Sigmoid colon (tissue), 6 donors: ENCODE measurements at regions not wholly inside any gene's neighbourhood (a gene's known extent, or its start where the extent isn't known, plus 50 kb on each side); places are given as distances from the start of the nearest gene placed in this dataset.
"Not testable (repeated sequence)": the region's sequence is repeated elsewhere in the genome, so short reads cannot be mapped to it uniquely, and the experiment has no call there.

Experiments used
- DNase-seq: peaks from one replicate; pipeline ENCODE4 v3.0.0-alpha.2; 2019
- H3K27ac ChIP-seq, 4 donors: fragments of 200-600 bp; sonication (generic); one replicate each; pipeline ENCODE4 v1.5.1; 2016 to 2019; ENCODE audit warnings: mild to moderate bottlenecking in 1 of 4
- H3K27me3 ChIP-seq, 3 donors: fragments of 200-600 bp; sonication (generic); one replicate each; pipeline ENCODE4 v1.5.1; 2019; ENCODE audit warnings: mild to moderate bottlenecking in 1 of 3
- H3K36me3 ChIP-seq, 4 donors: fragments of 200-600 bp; sonication (generic); one replicate each; pipeline ENCODE4 v1.5.1; 2016 to 2019
- H3K4me1 ChIP-seq, 4 donors: fragments of 200-600 bp; sonication (generic); one replicate each; pipeline ENCODE4 v1.5.1; 2017 to 2019
- H3K4me3 ChIP-seq, 4 donors: fragments of 200-600 bp; sonication (generic); one replicate each; pipeline ENCODE4 v1.5.1; 2017 to 2019; ENCODE audit warnings: mild to moderate bottlenecking in 2 of 4, moderate library complexity in 1 of 4
- H3K9me3 ChIP-seq, 4 donors: fragments of 200-600 bp in 3 of 4; sonication (generic) in 3 of 4; one replicate each; pipeline versions ENCODE4 v1.5.1 to v1.6.1; 2013 to 2019
- WGBS, 2 donors: extraction: QIAGEN DNeasy Blood & Tissue Kit; methylation state at CpG; one replicate each; pipeline ENCODE4 v1.1.7; 2013; 5-methylcytosine and 5-hydroxymethylcytosine counted together
- intact Hi-C: fragments of 100-400 bp; cut with DNase I; formaldehyde crosslinking; loops from one replicate; pipeline ENCODE4 v1.15.1; 2023
- donor health status: healthy with polysubstance abuse.
- donor health status: healthy.

DNA sequence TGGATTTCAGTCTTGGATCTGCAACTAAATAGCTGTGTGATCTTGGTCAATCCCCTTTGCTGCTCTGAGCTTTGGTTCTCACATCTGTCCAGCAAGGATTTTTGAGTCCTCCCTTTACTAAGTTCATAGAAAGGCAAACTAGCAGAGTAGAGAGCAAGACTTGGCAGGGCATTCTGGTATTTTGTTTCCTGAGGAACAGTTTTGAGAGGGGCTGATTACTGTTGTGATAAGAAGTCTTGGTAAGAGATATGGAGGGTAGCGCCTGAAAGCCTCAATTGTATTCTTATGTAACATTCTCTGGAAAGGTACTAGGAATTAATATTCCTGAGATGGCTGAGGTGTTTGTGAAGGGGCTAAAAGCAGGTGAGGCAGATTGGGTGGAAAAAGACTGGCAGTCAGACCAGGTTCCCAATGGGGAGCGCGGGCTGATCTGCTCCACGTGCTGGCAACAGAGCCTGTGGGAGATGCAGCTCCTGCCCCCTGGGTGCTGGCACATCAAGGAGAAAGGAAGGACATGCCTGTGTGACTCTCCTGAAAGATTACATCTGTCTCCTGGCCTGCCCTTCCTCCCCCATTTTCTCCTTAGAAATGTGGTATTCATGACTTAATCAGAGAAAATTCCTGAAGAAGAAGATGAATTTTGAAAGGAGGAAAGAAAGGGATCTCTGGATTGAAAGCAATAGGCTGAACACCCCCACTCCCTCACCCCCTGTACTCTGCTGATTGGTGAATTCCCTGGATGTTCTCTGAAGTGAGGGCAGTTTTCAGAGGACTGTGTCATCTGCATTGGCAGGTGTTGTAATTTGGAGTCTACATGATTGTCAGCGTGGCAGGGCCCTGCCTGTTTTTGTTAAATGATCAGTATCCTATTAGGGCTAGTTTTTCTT, 94.0 kb downstream of the SRGAP2 start:
- DNase-seq, H3K9me3 ChIP-seq, H3K4me1 ChIP-seq, H3K27ac ChIP-seq, H3K36me3 ChIP-seq, H3K27me3 ChIP-seq, intact Hi-C loops, H3K4me3 ChIP-seq: not testable (repeated sequence)
- WGBS, 2 donors, result 100% methylated on average over 3 of the region's 5 CpGs; no CpG with 5 or more reads in 1 of the 2 donors

DNA sequence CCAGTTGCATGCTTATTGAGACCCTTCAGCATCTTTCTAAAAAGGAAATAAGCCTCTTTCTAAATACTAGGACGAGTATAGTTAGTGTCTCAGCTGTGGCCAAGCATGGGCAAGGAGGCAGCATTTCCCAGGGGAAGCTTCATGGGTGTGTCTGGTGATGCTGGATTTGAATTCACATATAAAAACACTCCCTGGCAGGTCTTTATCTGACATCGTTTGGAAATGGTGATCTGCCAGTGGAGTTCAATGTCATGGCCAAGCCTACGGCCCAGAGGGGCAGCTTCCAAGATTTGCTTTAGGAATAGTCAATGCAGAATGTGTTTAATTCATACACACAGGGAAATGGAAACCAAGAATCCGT, 94.7 kb downstream of the SRGAP2 start:
- H3K4me1 ChIP-seq, H3K27ac ChIP-seq, H3K36me3 ChIP-seq, H3K27me3 ChIP-seq, DNase-seq, H3K4me3 ChIP-seq, H3K9me3 ChIP-seq, intact Hi-C loops: not testable (repeated sequence)
- WGBS, 2 donors, result 70 to 73% methylated on average over 2 of the region's 4 CpGs

DNA sequence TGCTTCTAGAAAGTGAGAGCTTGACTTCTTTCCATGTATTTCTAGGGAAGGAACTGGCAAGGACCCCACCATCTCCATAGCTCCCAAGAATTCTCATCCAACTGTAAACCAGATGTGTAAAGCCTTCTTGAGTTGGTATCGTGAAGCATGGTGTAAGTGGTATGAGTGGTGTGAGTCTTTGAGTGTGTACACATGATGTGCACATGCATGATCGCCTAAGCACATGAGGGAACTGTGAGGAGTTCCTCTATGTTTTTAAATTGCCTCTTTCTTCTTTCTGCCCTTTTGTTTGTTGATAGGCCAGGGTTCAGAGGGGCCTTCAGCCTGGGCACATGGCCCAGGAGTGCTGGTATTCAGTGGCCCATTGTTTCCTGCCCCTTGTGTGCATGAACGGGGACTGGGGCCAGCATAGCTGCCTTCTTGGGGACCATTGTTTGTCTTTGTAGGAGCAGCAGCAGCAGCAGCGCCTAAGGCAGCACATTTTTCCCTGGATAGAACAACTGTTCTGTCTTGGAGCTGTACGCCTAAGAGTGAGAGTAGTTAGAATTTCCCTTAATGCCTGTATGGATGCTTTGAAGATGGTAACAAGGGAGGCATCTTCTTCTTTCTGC, 95.9 kb downstream of the SRGAP2 start:
- DNase-seq, H3K36me3 ChIP-seq, H3K4me1 ChIP-seq, H3K27me3 ChIP-seq, intact Hi-C loops, H3K9me3 ChIP-seq, H3K27ac ChIP-seq, H3K4me3 ChIP-seq: not testable (repeated sequence)
- WGBS, 2 donors, result 80 to 88% methylated on average over 3 of the region's 5 CpGs

DNA sequence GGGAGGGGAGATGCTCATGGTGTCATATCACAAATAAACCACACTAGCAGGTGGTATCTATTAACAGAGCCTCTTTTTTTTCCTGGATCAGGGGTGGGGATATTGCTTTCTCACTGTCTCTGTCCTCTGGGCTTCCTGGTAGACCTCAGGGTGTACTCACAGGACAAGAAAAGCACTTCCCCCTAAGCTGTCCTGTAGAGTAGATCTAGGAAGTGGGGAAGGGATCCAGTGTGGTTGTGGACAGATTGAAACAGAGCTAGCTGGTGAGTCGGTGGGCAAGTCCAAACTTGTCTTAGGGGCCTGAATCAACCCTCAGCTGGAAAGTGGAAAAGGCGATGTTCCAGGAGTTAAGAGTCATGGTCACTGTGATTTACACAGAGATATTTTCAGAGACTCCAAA, 96.6 kb downstream of the SRGAP2 start:
- H3K9me3 ChIP-seq, H3K36me3 ChIP-seq, H3K27ac ChIP-seq, H3K27me3 ChIP-seq, intact Hi-C loops, H3K4me3 ChIP-seq, DNase-seq, H3K4me1 ChIP-seq: not testable (repeated sequence)
- WGBS, 2 donors, result 100% methylated on average over 1 of the region's 2 CpGs; no CpG with 5 or more reads in 1 of the 2 donors

DNA sequence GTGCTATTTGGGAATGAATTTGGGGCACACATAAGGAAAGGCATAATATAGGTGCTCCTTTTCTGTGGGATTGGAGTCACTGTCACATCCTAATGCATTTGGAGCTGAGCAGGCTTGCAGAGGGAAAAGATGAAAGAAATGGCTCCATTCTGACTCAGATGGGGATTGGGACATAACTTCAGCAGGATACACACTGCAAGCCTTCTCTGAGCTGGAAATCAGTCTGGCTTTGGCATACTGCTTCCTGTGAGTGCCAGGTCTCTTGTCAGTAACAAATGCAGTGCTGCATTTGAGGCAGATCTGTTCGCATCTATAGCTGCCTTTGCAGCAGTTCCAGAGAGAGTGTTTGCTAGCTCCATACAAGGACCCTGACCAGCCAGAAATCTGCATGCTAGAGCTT, 98.7 kb downstream of the SRGAP2 start:
- H3K4me1 ChIP-seq, DNase-seq, H3K4me3 ChIP-seq, H3K27me3 ChIP-seq, H3K9me3 ChIP-seq, intact Hi-C loops, H3K36me3 ChIP-seq, H3K27ac ChIP-seq: not testable (repeated sequence)
- WGBS, 2 donors, result 85 to 87% methylated on average over 1 of the region's 1 CpG

DNA sequence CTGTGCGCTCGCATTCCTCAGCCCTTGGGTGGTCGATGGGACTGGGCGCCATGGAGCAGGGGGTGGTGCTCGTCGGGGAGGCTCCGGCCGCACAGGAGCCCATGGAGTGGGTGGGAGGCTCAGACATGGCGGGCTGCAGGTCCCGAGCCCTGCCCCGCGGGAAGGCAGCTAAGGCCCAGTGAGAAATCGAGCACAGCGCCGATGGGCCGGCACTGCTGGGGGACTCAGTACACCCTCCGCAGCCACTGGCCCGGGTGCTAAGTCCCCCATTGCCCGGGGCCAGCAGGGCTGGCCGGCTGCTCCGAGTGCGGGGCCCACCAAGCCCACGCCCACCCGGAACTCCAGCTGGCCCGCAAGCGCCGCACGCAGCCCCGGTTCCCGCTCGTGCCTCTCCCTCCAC, 104.1 kb downstream of the SRGAP2 start:
- WGBS, 2 donors, result 95 to 98% methylated on average over 9 to 15 of the region's 31 CpGs
- H3K36me3 ChIP-seq, DNase-seq, intact Hi-C loops, H3K27ac ChIP-seq, H3K4me1 ChIP-seq, H3K9me3 ChIP-seq, H3K27me3 ChIP-seq, H3K4me3 ChIP-seq: not testable (repeated sequence)

DNA sequence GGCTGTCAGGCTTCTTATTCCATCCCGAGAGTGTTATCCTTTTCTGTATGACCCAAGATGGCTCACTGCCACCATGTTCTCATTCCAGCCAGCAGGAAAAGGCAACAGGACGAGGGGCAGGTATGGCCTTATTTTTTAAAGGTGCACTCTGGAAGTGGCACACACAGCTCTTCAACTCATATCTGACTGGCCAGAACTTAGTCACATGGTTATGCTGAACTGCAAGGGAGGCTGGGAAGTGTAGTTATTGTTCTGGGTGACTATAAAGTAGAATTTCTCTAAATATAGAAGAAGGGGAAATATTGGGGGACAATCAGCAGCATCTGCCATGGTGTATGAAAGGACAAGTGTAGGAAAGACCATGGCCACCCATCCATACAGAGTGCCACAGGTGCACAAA, 107.6 kb downstream of the SRGAP2 start:
- H3K27me3 ChIP-seq, H3K27ac ChIP-seq, intact Hi-C loops, H3K4me3 ChIP-seq, H3K9me3 ChIP-seq, H3K4me1 ChIP-seq, H3K36me3 ChIP-seq, DNase-seq: not testable (repeated sequence)
- no CpG with 5 or more reads among the region's 2 CpGs for WGBS, 2 donors

DNA sequence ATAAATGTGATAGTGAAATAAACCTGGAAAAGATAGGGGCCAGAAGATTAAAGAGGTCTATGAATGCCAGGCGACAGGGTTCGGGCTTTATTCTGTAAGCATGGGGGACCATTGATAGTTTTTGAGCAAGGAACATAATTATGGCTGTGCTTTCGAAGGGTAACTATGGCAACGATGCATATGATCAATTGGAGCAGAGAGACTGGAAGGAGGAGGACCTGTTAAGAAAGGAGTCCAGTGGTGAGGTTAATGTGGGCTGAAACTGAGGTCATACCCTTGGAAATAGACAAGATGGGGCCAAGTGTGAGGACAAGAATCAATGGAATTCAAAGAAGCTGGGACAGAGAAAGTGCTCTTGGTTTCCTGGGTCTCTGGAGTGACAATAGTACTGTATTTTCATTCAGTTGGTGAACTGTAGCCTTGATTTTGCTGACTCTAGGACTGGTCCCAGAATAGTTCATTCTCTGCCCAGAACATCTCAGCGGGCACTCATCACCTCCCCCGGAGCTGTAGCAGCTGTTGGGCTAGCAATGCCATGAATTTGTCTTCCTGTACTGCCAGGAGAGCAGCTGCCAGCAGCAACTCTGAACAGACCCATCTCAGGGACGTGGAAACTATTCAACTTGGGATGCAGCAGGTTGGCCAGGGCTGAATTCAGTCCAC, 108.4 kb downstream of the SRGAP2 start:
- WGBS, 2 donors, result 74 to 92% methylated on average over 2 of the region's 7 CpGs
- H3K27ac ChIP-seq, H3K27me3 ChIP-seq, H3K9me3 ChIP-seq, H3K4me1 ChIP-seq, intact Hi-C loops, H3K4me3 ChIP-seq, DNase-seq, H3K36me3 ChIP-seq: not testable (repeated sequence)

DNA sequence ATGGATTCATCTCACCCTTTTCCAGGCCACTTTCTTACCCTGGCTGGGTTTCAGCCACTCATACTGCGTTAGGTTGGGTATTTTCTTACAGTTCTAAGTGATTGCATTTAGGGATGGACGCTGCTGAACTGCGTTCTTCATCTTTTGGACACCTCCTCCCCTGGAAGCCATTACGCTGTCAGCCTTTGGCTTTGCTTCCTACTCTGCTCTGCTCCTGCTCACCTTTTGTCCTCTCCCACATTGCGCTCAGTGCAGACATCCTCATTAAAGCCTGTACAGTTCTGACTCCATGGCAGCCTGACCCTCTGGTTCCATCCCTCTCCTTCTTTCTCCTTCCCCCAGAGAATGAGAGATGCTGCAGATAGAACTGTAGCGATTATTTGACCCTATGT, 108.9 kb downstream of the SRGAP2 start:
- H3K36me3 ChIP-seq, H3K27ac ChIP-seq, H3K9me3 ChIP-seq, H3K4me3 ChIP-seq, intact Hi-C loops, DNase-seq, H3K27me3 ChIP-seq, H3K4me1 ChIP-seq: not testable (repeated sequence)
- WGBS, 2 donors, result 97% methylated on average over 5 of the region's 6 CpGs

DNA sequence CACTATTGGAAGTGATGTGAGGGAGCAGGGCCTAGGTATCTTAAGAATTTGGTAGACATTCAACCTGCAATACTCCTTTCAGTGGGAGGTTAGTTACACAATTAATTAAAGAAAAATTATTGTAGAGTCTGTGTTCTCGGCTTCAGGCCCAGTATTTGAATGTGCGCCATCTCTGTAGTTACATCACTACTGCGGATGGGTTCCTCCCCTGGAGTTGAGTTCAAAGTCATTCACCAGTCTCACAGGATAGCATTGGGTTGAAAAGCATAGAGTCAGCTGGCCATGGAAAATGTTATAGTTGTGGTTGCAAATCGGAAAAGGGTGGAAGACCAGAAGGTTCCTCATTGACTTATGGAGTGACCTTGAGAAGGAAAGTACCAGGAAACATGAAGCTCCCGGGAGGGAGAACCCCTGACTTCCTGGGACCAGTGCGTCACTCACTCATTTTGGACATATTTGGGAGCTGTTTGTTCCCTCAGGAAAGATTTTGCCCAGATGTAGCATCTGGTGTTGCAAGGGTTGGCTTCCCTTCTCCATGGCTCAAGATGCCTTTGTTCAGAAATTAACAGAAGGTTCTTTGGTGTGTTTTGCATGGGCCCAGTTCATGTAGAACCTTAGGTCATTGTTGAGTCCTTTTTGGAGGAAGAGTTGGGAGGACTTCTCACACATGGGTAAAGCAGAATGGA, 111.8 kb downstream of the SRGAP2 start:
- H3K4me1 ChIP-seq, H3K27me3 ChIP-seq, intact Hi-C loops, H3K4me3 ChIP-seq, H3K36me3 ChIP-seq, H3K9me3 ChIP-seq, H3K27ac ChIP-seq, DNase-seq: not testable (repeated sequence)
- WGBS, 2 donors, result 100% methylated on average over 1 of the region's 6 CpGs

DNA sequence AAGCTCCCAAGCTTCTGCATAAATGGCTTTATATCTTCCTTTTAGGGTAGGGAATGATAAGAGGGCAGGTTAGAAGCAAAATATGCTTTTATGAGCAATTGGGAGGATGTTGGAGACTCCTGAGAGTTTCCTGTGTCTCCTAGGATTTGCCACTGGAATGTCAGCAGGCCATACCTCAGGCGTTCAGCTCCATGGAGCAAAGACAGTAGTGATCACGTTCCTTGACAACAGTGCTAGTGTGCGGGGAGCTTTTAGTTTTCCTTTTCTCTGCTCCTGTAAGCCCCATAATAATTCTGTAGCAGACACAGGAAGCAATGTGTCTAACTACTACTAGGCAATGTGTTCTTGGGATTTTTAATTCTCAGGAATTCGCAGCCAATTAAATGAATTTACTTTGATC, 113.6 kb downstream of the SRGAP2 start:
- no CpG with 5 or more reads among the region's 4 CpGs for whole genome bisulfite sequencing, 2 donors
- H3K27ac ChIP-seq, H3K4me3 ChIP-seq, intact Hi-C loops, H3K36me3 ChIP-seq, H3K27me3 ChIP-seq, H3K4me1 ChIP-seq, DNase-seq, H3K9me3 ChIP-seq: not testable (repeated sequence)

DNA sequence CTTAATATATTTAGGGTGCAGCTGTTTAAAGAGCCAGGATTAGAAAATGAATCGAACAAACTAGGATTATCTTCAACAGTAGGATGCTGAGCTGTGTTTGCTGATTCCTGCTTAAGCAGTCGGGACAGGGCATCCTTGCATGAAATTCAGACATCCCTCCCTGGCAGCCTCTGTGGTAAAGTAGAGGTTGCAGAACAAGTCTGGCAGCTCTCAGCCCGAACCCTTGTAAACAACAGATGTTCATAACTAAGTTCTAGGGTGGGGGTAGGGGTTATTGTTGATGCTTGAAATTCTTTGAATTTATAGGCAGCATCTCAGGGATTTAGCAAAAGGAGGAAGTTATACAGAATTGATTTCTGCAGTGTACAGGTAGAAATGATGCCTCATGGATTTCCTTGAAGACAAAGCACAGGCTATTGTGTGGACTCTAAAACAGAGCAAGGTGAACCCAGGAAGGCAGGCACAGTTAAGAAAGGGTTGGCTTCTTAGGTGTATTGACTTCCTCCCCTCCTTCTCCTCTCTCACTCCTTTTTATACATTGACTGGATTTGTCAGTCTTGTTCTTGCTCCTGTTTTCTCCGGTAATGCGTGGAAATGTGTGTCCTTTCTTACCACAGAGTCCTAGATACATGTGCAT, 114.7 kb downstream of the SRGAP2 start:
- intact Hi-C loops, H3K4me1 ChIP-seq, H3K27me3 ChIP-seq, H3K9me3 ChIP-seq, H3K4me3 ChIP-seq, H3K36me3 ChIP-seq, H3K27ac ChIP-seq, DNase-seq: not testable (repeated sequence)
- 29 to 66% methylated on average over 3 of the region's 5 CpGs for WGBS, 2 donors
